ENCODE measurements at regions not wholly inside any gene's neighbourhood (a gene's known extent, or its start where the extent isn't known, plus 50 kb on each side); places are given as distances from the start of the nearest gene placed in this dataset.

- Histone ChIP-seq H3K4me1 (no peaks in the 10 kb centered on the region), H3K9me3 (no peaks in the 10 kb centered on the region), H3K4me3 (no peak overlapping the region), H3K27ac (no peak overlapping the region), H3K36me3 (no peaks in the 10 kb centered on the region), H3K27me3 (no peaks in the 10 kb centered on the region)
- DNase-seq: no peak
- no peak for TF ChIP-seq POLR2A (IDR thresholded peaks at IDR 0.05)
- TF ChIP-seq, protein P1, sequence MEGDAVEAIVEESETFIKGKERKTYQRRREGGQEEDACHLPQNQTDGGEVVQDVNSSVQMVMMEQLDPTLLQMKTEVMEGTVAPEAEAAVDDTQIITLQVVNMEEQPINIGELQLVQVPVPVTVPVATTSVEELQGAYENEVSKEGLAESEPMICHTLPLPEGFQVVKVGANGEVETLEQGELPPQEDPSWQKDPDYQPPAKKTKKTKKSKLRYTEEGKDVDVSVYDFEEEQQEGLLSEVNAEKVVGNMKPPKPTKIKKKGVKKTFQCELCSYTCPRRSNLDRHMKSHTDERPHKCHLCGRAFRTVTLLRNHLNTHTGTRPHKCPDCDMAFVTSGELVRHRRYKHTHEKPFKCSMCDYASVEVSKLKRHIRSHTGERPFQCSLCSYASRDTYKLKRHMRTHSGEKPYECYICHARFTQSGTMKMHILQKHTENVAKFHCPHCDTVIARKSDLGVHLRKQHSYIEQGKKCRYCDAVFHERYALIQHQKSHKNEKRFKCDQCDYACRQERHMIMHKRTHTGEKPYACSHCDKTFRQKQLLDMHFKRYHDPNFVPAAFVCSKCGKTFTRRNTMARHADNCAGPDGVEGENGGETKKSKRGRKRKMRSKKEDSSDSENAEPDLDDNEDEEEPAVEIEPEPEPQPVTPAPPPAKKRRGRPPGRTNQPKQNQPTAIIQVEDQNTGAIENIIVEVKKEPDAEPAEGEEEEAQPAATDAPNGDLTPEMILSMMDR (IDR thresholded peaks at IDR 0.05): no peak
- WGBS, 2 donors: 59 to 68% methylated on average over 4 of the region's 4 CpGs
- intact Hi-C loops (cut with DNase I): no loop called here
Observed at GRCh38 chr18:2070631-2071030, 500.7 kb downstream of the METTL4 start.

GRCh38 chr18:2075499-2075898 lies 495.8 kb downstream of the METTL4 start:
- Histone ChIP-seq H3K27ac (no peak overlapping the region), H3K36me3 (no peaks in the 10 kb centered on the region), H3K4me1 (no peaks in the 10 kb centered on the region), H3K9me3 (no peaks in the 10 kb centered on the region), H3K4me3 (no peak overlapping the region), H3K27me3 (no peaks in the 10 kb centered on the region)
- no peak for DNase-seq
- WGBS, 2 donors: 82 to 92% methylated on average over 1 of the region's 1 CpG
- TF ChIP-seq, protein P1 (IDR thresholded peaks at IDR 0.05): no peak
- TF ChIP-seq POLR2A (IDR thresholded peaks at IDR 0.05): no peak
- intact Hi-C loops (cut with DNase I): no loop called here

DNA sequence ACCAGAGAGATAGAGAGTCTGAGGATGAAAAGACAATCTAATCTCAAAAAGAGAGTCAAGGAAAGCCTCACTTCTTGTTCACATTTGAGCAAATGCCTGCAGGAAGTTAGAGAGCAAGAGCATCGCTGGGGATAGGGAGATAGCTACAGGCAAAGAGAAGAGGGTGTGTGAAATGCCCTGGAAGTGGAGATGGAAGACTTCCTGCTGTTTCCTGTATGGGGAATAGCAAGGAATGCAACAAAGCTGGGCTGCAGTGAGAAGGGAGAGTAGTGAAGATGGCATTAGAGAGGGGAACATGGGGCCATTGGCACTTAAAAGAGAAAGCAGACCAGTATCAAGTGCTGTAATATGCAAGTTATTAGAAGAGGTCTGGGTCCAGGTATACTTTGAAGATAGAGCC lies 488.6 kb downstream of the METTL4 start:
- WGBS, 2 donors: 57 to 72% methylated on average over 1 of the region's 1 CpG
- intact Hi-C loops (cut with DNase I): no loop called here

DNA sequence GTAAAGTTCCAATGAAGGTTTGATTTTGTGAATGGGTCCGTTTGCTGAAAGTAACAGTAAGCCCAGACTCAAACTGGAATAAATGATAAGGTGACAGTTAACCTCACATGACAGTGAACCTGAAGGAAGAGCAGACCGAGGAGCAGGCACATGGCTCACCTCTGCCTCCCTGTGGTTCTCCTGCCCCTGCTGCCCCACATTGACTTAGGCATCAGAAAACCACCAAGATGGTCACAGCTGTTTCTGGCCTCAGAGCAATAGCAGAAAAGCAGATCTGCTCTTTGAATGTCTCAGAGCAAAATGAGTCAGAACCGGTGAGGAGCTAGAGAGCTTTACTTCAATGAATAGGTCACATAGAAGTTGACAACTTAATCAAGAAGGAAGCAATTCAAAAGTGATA lies 487.6 kb downstream of the METTL4 start:
- no peaks in the 10 kb centered on the region for H3K9me3 ChIP-seq
- H3K4me3 ChIP-seq: no peak overlapping the region
- WGBS, 2 donors: 30 to 34% methylated on average over 3 of the region's 3 CpGs
- TF ChIP-seq, protein P1 (IDR thresholded peaks at IDR 0.05): peak in 1 of 6 experiments; percentile 37
- TF ChIP-seq POLR2A (IDR thresholded peaks at IDR 0.05): no peak
- H3K27ac ChIP-seq: no peak overlapping the region
- no peaks in the 10 kb centered on the region for H3K27me3 ChIP-seq
- H3K4me1 ChIP-seq: no peaks in the 10 kb centered on the region
- H3K36me3 ChIP-seq: no peaks in the 10 kb centered on the region
- intact Hi-C loops (cut with DNase I): no loop called here
- no peak for DNase-seq

More for the DNA sequence above, 488.6 kb downstream of the METTL4 start:
- TF ChIP-seq POLR2A (IDR thresholded peaks at IDR 0.05): no peak
- TF ChIP-seq, protein P1 (IDR thresholded peaks at IDR 0.05): no peak
- Histone ChIP-seq H3K27me3 (no peaks in the 10 kb centered on the region), H3K27ac (no peak overlapping the region), H3K4me1 (no peaks in the 10 kb centered on the region), H3K4me3 (no peak overlapping the region), H3K9me3 (no peaks in the 10 kb centered on the region), H3K36me3 (no peaks in the 10 kb centered on the region)
- no peak for DNase-seq

- intact Hi-C loops (cut with DNase I): no loop called here
- TF ChIP-seq, protein P1 (IDR thresholded peaks at IDR 0.05): no peak
- TF ChIP-seq POLR2A (IDR thresholded peaks at IDR 0.05): no peak
Observed at GRCh38 chr18:2086439-2086838, 484.9 kb downstream of the METTL4 start.

More at GRCh38 chr18:2086439-2086838, 484.9 kb downstream of the METTL4 start:
- Histone ChIP-seq H3K27ac (no peak overlapping the region), H3K36me3 (no peaks in the 10 kb centered on the region), H3K9me3 (no peaks in the 10 kb centered on the region), H3K27me3 (no peaks in the 10 kb centered on the region), H3K4me1 (no peaks in the 10 kb centered on the region), H3K4me3 (no peak overlapping the region)
- no peak for DNase-seq

All from esophagus squamous epithelium (tissue), 5 donors.